ENCODE measurements at regions not wholly inside any gene's neighbourhood (a gene's known extent, or its start where the extent isn't known, plus 50 kb on each side); places are given as distances from the start of the nearest gene placed in this dataset.

GRCh38 chr2:179348906-179349305 is 84.3 kb upstream of the SESTD1 start:
- Histone ChIP-seq H3K27me3 (ENCODE audit: control insufficient read depth, insufficient read depth, low read length) (no peaks in the 10 kb centered on the region), H3K4me3 (ENCODE audit: low read depth, low read length) (no peak overlapping the region), H3K36me3 (ENCODE audit: control insufficient read depth, insufficient read depth, low read length) (no peaks in the 10 kb centered on the region)
- FAIRE-seq, result no peak
- DNase-seq (ENCODE audit: low read depth), result no peak
- TF ChIP-seq CTCF (IDR thresholded peaks at IDR 0.05; ENCODE audit: insufficient read depth, low read length, severe bottlenecking), result no peak

GRCh38 chr2:179344970-179345369 is 80.3 kb upstream of the SESTD1 start:
- TF ChIP-seq CTCF (IDR thresholded peaks at IDR 0.05; ENCODE audit: insufficient read depth, low read length, severe bottlenecking), result no peak
- Histone ChIP-seq H3K36me3 (ENCODE audit: control insufficient read depth, insufficient read depth, low read length) (no peaks in the 10 kb centered on the region), H3K27me3 (ENCODE audit: control insufficient read depth, insufficient read depth, low read length) (no peaks in the 10 kb centered on the region), H3K4me3 (ENCODE audit: low read depth, low read length) (no peak overlapping the region)
- DNase-seq (ENCODE audit: low read depth) (peak; percentile 22), FAIRE-seq (no peak)

- Histone ChIP-seq H3K27me3 (ENCODE audit: control insufficient read depth, insufficient read depth, low read length) (no peaks in the 10 kb centered on the region), H3K36me3 (ENCODE audit: control insufficient read depth, insufficient read depth, low read length) (no peaks in the 10 kb centered on the region), H3K4me3 (ENCODE audit: low read depth, low read length) (no peak overlapping the region)
- TF ChIP-seq CTCF (IDR thresholded peaks at IDR 0.05; ENCODE audit: insufficient read depth, low read length, severe bottlenecking), result no peak
- no peak for FAIRE-seq
- peak; percentile 21 for DNase-seq (ENCODE audit: low read depth)
Measured at GRCh38 chr2:179344280-179344964, 79.8 kb upstream of the SESTD1 start.

- FAIRE-seq, result no peak
- Histone ChIP-seq H3K4me3 (ENCODE audit: low read depth, low read length) (no peak overlapping the region), H3K36me3 (ENCODE audit: control insufficient read depth, insufficient read depth, low read length) (no peaks in the 10 kb centered on the region), H3K27me3 (ENCODE audit: control insufficient read depth, insufficient read depth, low read length) (no peaks in the 10 kb centered on the region)
- no peak for DNase-seq (ENCODE audit: low read depth)
- TF ChIP-seq CTCF (IDR thresholded peaks at IDR 0.05; ENCODE audit: insufficient read depth, low read length, severe bottlenecking), result no peak
Measured at GRCh38 chr2:179343945-179344279, 79.3 kb upstream of the SESTD1 start.

GRCh38 chr2:179341152-179341866 is 76.7 kb upstream of the SESTD1 start:
- DNase-seq (ENCODE audit: low read depth), result no peak
- Histone ChIP-seq H3K36me3 (ENCODE audit: control insufficient read depth, insufficient read depth, low read length) (no peaks in the 10 kb centered on the region), H3K4me3 (ENCODE audit: low read depth, low read length) (no peak overlapping the region), H3K27me3 (ENCODE audit: control insufficient read depth, insufficient read depth, low read length) (no peaks in the 10 kb centered on the region)
- no peak for TF ChIP-seq CTCF (IDR thresholded peaks at IDR 0.05; ENCODE audit: insufficient read depth, low read length, severe bottlenecking)
- no peak for FAIRE-seq

Measured in bronchial epithelial cell (primary cell).